NCI-H524 (cell line): ENCODE measurements at regions not wholly inside any gene's neighbourhood (a gene's known extent, or its start where the extent isn't known, plus 50 kb on each side); places are given as distances from the start of the nearest gene placed in this dataset.
"Not testable (repeated sequence)": the region's sequence is repeated elsewhere in the genome, so short reads cannot be mapped to it uniquely, and the experiment has no call there.

Source experiments
- DNase-seq, 2 experiments: peaks; one replicate each; lab custom pipeline; 2025; lab: John Stamatoyannopoulos, UW

DNA sequence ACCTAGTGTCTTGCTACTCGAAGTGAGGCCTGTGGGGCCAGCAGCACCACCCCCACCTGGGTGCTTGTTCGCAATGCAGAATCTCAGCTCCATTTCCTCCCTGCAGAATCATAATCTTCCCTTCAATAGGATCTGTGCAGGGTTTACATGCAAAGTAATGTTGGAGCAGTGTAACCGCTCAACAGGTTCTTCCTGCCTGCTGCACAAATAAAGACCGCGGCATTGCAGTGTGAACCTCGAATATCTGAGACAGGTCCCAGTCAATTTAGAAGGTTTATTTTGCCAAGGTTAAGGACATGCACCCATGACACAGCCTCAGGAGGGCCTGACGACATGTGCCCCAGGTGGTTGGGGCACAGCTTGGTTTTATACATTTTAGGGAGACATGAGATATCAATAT is 119.2 kb downstream of the TLR5 start:
- DNase-seq = no peak

DNA sequence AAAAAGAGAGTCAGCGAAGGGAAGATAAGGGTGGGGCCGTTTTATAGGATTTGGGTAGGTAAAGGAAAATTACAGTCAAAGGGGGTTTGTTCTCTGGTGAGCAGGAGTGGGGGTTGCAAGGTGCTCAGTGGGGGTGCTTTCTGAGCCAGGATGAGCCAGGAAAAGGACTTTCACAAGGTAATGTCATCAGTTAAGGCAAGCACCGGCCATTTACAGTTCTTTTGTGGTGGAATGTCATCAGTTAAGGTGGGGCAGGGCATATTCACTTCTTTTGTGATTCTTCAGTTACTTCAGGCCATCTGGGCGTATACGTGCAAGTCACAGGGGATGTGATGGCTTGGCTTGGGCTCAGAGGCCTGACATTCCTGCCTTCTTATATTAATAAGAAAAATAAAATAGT is 118.6 kb downstream of the TLR5 start:
- DNase-seq = not testable (repeated sequence)

DNA sequence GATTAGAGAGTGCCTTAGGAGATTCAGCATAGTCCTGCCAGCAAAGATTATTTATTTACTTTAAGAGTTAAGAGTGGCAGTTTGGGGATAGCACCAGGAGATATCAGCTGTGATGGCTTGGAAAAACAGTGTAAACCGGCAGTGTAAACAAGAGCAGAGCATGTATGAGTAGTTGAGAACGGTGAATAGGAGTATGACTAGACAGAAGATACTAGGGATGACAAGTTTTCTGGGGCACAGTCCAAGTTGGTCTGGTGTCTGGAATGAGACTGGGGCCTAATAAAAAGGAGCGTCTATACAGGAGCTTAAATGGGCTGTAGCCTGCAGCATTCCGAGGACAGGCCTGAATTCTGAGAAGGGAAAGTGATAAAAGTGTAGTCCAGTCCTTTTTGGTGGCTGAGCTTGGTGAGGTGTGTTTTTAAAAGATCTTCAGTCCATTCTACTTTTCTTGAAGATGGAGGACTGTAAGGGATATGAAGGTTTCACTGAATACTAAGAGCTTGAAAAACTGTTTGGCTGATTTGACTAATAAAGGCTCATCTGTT is 117.8 kb downstream of the TLR5 start:
- not testable (repeated sequence) for DNase-seq

DNA sequence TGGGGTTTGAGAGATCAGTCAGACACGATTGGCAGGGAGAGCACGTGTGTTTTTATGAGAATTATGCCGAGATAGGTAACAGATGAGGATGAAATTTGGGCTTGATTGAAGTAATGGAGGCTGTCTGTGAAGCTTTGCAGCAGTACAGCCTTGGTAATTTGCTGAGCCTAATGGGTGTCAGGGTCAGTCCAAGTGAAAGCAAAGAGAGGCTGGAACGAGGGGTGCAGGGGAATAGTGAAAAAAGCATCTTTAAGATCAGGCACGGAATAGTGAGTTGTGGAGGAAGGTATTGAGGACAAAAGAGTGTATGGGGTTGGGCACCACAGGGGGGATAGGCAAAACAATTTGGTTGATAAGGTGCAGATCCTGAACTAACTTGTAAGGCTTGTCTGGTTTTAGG is 116.4 kb downstream of the TLR5 start:
- DNase-seq = not testable (repeated sequence)

DNA sequence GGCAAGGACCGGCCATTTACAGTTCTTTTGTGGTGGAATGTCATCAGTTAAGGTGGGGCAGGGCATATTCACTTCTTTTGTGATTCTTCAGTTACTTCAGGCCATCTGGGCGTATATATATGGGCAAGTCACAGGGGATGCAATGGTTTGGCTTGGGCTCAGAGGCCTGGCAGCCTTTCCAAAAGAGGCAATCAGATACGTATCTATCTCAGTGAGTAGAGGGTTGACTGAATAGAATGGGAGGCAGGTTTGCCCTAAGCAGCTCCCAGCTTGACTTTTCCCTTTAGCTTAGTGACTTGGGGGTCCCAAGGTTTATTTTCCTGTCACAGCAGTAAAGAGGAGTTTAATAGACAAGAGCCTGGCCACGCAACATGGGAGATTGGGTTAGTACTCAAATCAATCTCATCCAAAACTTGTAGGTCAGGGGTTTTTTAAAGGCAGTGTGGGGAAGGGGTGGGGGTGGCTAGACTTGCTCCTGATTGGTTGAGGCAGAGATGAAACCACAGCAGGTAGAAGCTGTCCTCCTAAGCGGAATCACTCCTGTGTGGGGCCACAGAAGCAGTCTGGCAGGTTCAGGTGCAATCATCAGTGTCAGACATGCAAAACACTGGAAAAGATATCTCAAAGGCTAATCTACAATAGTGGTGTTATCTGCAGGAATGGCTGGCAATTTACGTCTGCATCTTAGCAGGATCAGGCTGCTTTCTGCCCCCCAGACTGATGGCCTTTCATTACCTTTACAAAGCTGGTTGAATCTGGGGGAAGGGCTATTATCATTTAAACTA is 112.9 kb downstream of the TLR5 start:
- DNase-seq = no peak

DNA sequence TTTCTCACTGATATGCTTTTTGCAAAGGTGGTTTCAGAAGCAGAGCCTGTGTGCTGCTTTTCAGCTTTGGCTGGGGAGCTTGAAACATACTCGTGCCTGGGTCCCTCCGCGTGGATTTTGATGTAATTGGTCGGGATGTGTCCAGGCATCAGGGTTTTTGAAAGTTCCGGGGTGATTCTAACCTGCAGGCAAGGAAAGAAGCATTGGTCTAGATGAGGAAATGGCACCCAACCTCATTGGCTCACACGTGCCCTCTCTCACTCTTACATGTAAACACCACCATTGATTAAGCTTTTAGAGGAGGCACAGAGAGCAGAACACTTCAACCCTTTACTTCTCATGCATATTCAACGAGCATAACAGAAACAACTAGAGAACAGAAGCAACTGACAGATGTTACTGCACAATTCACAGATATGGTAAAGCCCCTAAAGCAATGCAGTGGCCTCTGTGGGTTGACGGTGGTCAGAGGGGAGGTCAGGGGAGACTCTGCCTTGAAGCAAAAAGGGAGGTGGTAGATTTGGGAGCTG is 112.1 kb downstream of the TLR5 start:
- DNase-seq = peak in 1 of 2 experiments; percentile 39

DNA sequence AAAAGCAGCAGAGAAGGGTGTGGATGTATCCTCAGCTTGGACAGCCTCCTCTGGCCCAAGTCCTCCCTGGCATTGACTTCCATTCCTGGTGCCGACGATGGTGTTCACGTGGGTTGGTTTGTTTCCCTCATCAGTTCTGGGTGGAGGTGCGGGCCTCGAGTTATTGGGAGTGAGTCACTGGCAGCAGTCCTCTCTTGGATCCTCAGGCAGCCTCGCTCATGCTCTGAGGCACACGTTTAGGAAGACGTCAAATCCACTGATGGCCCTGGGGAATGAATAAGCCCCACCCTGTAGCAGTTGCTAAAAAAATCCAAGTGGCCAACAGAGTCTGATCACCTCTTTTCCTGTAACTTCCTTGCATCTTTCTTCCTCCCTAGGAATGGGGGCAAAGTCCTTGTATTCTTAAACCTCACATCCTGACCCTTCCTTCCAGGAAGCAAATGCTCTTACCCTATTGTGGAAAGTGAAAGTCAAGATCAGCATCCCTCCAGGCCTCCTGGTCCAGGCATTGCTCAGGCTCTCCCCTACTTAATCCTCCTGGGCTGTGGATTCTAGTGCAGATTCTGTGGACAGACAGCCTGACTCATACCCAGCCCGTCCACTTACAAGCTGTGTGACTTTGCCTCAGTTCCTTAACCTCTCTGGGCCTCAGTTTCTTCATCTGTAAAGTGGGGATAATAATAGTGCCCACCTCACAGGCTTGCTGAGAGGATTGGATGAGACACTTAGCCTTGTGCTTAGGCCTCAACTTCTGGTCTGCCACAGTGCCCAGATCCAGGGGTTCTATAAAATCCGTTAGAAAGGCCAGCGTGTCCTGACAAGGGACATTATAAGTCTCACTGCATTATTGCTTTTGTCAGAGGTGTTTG is 111.1 kb downstream of the TLR5 start:
- DNase-seq = no peak

DNA sequence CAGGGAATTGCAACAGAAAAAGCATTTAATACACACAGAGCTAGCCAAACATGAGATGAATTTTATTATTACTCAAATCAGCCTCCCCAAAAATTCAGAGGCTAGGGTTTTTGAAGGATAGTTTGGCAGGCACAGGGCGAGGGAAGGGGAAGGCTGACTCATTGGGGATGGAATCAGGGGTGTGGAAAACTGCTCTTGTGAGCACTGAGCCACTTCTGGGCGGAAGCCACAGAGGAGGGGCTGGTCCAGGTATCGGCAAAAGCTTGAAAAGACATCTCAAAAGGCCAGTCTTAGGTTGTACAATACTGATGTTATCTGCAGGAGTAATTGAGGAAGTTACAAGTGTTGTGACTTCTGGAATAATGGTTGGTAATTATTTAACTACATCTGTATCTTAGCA is 109.4 kb downstream of the TLR5 start:
- DNase-seq = no peak

DNA sequence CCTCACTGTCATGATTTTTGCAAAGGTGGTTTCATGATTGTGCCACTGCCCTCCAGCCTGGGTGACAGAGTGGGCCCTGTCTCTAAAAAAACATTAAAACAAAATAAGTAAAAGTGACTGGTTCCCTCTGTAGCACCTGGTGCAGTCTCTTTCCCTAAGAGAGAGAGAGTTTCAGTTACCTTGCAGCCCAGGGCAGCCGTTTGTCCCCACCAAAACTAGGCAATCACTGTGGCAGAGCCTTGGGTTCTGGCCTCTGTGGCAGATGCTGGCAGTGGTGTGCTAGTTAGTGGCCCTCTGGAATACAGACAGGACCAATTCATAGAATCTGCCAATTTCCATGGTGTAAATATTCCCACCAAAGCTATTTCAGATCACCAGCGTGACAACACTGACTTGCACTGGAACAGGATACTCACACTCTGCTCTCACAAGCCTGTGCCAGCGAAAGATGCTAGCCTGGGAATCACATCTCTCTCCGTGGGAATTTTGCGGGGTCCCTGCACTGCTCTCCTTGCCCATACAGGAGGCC is 108.7 kb downstream of the TLR5 start:
- no peak for DNase-seq

DNA sequence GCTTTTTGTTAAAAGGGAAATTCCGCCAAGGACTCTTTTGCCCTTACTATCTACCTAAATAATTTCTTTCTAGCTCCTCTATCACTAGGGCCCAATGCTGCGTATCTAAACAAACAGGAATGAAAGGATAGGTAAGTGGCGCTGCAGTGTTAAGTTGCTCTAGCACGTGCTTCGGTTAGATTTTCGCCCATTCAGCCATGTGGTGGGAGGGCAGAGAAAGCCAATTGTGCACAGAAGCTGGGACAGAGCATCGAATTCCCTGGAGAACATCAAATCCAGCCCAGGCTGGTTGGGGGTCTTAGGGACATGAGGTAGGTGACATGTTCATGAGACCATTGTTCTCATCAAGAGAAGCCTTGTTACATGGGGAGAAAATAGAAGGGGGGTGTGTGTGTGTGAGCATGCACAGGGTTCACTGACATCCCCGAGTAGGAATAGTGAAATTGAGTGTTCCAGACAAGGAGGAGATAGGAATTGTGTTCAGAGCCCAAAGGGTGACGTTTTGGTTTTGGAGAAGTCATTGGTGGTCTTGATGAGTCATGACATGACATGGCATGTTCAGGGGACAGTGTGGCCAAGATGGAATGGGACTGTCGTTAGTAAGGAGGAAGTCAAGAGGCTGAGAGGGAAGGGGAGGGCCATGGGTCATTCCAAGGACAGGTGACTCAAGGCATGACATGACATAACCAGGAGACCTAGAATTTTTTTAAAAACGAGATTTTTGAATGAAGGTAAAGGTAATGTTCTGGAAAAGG is 107.1 kb downstream of the TLR5 start:
- no peak for DNase-seq

DNA sequence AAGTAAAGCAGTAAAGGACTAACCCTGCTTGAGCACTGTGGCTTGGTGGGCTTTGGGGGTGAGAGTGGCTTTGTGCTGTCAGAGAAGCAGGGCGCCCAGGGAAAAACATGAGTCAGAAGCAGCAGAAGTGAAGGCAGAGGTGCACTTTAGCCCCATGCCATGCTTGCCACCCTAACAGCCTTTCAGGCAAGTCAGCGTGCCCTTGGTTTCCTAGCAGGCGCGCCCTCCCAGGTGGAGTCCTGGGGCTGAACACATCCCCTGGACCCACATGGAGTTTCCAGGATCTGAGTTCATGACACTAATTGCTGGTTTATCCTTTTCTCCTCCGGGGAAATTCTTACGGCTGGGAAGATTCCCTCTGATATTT is 106.6 kb downstream of the TLR5 start:
- no peak for DNase-seq

DNA sequence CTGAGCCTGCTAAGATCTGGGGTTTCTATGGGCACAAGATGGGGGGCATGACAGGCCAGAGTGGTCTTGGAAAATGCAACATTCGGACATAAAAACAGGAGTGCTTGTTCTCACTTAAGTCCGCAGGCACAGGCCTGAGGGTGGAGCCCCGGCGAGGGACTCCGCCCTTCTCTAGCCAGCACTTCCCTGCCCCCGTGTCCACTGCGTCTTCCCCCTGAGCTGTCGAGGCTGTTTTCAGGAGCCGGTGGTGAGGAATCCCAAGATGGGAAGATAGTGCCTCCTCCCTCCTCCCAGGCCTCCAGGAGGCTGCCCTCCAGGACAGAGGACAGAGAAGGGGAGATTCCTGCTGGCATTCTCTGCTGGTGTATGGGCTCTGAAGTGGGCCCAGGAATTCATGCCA is 105.2 kb downstream of the TLR5 start:
- DNase-seq = no peak

DNA sequence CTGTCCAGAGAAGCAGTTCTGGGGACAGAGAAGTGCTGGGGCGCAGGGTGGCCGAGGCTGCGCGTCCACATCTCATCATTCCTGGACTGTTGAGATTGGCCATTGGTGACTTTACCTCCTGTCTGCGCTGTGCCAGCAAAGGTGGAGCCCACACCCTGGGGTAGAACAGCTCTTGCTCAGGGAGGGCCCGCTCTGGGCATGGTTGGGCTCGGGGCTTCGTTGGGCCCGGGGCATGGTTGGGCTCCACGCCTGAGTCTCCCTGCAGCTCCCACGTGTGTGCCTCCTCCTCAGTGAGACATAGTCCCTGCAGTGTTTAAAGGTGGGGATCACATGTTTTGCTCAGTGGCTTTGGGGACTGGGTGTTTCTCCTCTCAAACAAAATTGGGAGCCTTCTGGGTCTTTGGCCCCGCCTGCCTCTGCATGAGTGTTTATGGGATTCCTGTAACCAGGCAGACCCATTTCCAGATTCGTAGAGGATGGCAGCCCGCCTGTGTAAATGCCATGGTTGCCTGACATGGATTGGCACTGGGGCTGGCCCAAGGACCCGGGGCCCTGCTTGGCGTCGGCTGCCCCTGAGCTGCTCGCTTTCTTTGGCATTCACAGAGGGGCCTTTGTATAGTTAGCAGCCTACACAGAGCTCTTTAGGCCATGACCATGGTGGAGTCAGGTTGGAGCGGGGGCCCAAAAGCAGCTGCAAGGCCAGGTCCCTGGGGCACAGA is 104.6 kb downstream of the TLR5 start:
- no peak for DNase-seq

DNA sequence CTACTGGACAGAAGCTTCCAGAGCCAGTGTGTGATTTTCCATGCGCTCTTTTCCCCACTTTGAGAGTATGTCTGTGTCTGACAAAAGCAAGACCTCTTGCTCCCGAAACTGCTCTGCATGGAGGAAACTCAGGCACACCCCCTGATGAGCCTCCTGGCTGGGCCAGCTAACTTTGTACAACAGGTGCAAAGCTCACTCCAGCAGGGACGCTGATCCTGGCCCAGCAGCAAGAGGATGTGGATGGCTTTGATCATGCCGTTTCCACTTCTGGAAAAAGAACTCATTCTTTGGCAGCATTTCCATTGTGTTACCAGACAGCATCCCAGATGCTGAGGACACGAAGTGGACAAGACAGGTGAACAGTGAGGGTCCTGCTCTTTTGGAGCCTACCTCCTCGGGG is 103.1 kb downstream of the TLR5 start:
- DNase-seq = no peak

DNA sequence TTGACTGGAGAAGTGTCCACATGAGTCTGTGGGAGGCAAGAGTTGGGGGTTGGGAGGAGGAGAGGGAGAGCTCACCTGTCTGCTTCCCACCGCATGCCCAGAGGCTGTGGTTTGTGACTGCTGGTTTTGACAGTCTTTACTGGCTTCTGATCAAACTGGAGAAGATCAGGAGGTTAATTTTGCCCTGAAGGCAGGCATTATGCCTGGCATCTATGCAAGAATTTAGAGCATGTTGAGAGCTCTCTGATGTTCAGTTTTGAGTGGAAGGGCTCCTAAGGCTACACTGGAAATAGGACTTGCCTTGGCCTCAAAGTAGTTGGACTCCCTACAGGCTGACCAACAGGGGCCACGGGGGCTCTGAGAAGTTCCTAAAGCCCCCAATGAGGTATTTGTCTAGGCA is 101.6 kb downstream of the TLR5 start:
- no peak for DNase-seq

DNA sequence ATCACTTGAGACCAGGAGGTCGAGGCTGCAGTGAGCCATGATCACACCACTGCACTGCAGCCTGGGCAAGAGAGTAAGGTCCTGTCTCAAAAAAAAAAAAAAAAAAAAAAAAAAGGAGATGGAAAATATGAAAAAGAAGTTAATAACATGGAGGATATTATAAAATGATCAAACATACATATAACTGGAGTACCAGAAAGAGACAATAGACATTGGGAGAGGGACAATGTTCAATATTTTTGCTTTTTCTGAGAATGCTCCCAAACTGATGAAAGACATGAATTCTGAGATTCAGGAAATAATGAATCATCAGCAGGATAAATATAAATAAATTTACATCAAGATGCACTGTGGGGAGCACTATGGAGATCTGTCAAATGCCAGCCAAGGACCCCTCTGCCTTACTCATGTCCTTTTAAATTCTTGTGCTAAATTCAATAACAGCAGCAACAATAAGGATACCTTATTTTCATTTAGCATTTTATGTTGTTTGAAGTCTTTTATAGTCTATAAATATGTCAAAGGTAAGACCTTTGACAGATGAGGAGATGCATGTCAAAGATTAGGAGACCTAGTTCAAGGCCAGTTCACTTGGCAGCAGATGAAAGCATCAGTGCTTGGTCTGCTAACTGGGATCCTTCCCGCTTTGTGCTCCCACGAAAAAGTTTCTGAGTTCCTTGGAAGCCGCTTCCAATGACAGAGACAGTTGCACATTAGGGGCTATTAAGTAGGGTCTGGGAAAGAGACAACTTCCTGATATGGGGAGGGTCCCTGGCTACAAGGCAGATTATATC is 97.7 kb downstream of the TLR5 start:
- DNase-seq = no peak

DNA sequence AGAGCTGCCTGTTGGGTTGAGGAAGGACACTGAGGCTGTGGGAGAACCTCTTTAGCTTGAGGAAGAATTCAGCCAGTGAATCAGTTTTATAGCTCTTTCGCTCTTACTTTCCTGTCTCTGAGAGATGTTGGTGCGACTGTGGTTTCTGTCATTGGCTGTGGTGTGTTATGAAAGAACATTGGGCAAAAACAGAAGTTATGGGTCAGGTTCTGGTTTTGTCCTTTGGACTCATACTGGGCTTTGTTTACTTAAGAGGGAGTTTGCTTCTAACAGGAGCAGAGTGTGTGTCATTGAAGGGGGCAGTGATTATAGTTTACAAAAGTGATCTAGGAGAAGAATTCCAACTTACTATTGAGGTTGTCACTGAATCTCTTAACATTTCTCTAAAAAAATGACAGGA is 97.0 kb downstream of the TLR5 start:
- no peak for DNase-seq

DNA sequence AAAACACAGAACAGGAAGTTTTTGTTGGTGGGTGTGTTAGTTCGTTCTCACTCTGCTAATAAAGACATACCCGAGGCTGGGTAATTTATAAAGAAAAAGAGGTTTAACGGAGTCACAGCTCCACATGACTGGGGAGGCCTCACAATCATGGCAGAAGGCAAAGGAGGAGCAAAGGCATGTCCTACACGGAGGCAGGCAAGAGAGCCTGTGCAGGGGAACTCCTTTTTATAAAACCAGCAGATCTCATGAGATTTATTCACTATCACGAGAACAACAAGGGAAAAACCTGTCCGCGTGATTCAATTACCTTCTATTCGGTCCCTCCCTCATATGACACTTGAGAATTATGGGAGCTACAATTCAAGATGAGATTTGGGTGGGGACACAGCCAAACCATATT is 96.6 kb downstream of the TLR5 start:
- DNase-seq = not testable (repeated sequence)

DNA sequence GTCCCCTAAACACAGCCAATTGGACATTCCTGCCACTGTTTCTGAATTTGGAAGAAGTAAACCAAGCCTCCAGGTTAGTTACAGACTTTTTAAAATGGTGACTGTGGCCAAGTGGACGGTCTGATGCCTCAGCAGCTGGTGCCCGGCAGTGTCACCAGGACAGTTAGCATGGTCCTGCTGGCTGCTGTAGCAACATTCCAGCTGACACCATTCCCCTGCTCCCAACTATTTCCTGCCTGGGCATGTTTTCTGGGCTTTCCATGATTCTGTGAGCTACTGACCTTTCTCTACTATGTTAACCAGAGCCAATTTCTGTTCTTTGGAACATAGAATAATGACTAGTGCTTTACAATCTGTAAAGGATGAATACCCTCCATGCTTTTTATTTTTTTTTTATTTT is 95.0 kb downstream of the TLR5 start:
- DNase-seq = no peak

DNA sequence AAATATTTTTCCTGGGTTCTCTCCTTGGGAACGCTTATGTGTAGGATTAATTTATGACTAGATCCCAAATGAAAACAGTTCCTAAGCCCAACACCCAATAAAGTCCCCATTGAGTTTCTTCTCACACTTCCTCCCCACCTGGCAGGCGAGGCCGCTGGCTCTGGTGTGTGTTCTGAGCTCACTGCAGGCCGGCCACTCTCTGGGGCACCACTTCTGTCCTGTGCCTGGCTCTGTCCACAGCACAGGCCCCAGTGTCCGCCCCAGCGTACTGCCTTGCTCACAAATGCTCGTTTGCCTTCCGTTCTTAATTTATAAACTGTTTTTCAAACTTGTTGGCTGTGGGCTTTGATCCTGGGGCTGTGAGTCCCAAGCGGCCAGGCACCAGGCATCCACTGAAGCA is 90.6 kb downstream of the TLR5 start:
- no peak for DNase-seq
